ENCODE measurements at regions not wholly inside any gene's neighbourhood (a gene's known extent, or its start where the extent isn't known, plus 50 kb on each side); places are given as distances from the start of the nearest gene placed in this dataset.
A peak's percentile ranks its signal among the peaks of the same experiment; 100 is the strongest.

- CTCF ChIA-PET: interaction anchor here (0.6 to 2.1 kb wide), 6 partner anchors 12 to 486 kb away, joined by 3 to 17 read pairs (median 4); no protein-coding TSS in a partner anchor
- no peak for ATAC-seq
- no peak overlapping the region for H3K4me3 ChIP-seq
- H3K27ac ChIP-seq: peak overlapping the region in 1 of 2 experiments; percentile 28; a peak in 1 of 6 replicates
- H3K4me1 ChIP-seq: no peaks in the 10 kb centered on the region
- 75% methylated on average over 4 of the region's 4 CpGs for WGBS (ENCODE audit: missing lambda C conversion rate)
- H3K4me2 ChIP-seq: no peak overlapping the region
- TF ChIP-seq CBX8 (IDR thresholded peaks at IDR 0.05) (no peak), CBX2 (IDR thresholded peaks at IDR 0.05; ENCODE audit: borderline replicate concordance, low read depth) (no peak)
- no peaks in the 10 kb centered on the region for H3K9me3 ChIP-seq
- no peak for FAIRE-seq
- no peak for DNase-seq (ENCODE audit: low read depth in 1 of 2, low spot score in 1 of 2)
- POLR2A ChIA-PET: no interaction called here
These were observed 615.3 kb downstream of the BNC2 start for GRCh38 chr9:16255217-16255616.

- CTCF ChIA-PET: interaction anchor here (0.6 to 1.4 kb wide), 6 partner anchors 9 to 142 kb away, joined by 3 to 5 read pairs (median 4); no protein-coding TSS in a partner anchor
- peaks cover 9% of the 10 kb centered on the region for H3K4me1 ChIP-seq
- no peak overlapping the region for H3K4me2 ChIP-seq
- H3K9me3 ChIP-seq: no peaks in the 10 kb centered on the region
- TF ChIP-seq TFCP2L1 (CRISPR knock-in tag; IDR thresholded peaks at IDR 0.05) (no peak), RAD21 (conservative IDR thresholded peaks at IDR 0.05 in 1 of 2, IDR thresholded peaks at IDR 0.05 in 1 of 2) (peak; percentile 30 to 43; a peak in 4 of 5 replicates), CTCF (IDR thresholded peaks at IDR 0.05) (peak; percentile 22; the same call in 1 of the 3 replicates)
- ATAC-seq: peak; percentile 71 to 78; a peak in 4 of 6 replicates
- FAIRE-seq: peak; percentile 61
- POLR2A ChIA-PET: no interaction called here
- DNase-seq (ENCODE audit: low read depth in 1 of 2, low spot score in 1 of 2): peak in 1 of 2 experiments; percentile 29
- peak overlapping the region in 1 of 2 experiments; percentile 15; a peak in 1 of 6 replicates for H3K27ac ChIP-seq
- H3K4me3 ChIP-seq: no peak overlapping the region
- WGBS (ENCODE audit: missing lambda C conversion rate): 76% methylated on average over 2 of the region's 2 CpGs
These were observed 612.9 kb downstream of the BNC2 start for GRCh38 chr9:16257604-16258003.

GRCh38 chr9:16258191-16258590, 612.3 kb downstream of the BNC2 start:
- CTCF ChIA-PET: interaction anchor here (0.6 to 1.4 kb wide), 4 partner anchors 9 to 141 kb away, joined by 3 to 5 read pairs (median 4); no protein-coding TSS in a partner anchor
- no peak for TF ChIP-seq ATOH8 (CRISPR knock-in tag; IDR thresholded peaks at IDR 0.05; ENCODE audit: low read depth)
- TF ChIP-seq RAD21 (conservative IDR thresholded peaks at IDR 0.05 in 1 of 2, IDR thresholded peaks at IDR 0.05 in 1 of 2): no peak
- no peak for TF ChIP-seq RNF2 (IDR thresholded peaks at IDR 0.05; ENCODE audit: borderline replicate concordance, low read depth)
- TF ChIP-seq CBX8 (IDR thresholded peaks at IDR 0.05): no peak
- no peak for TF ChIP-seq JUNB (IDR thresholded peaks at IDR 0.05)
- TF ChIP-seq HEYL (CRISPR knock-in tag; IDR thresholded peaks at IDR 0.05): no peak
- TF ChIP-seq RCOR1 (IDR thresholded peaks at IDR 0.05; ENCODE audit: low read depth, low read length): no peak
- TF ChIP-seq REST (IDR thresholded peaks at IDR 0.05): no peak
- POLR2A ChIA-PET: no interaction called here
- Histone ChIP-seq H3K9me3 (no peaks in the 10 kb centered on the region), H3K27ac (peak overlapping the region in 1 of 2 experiments; percentile 15; a peak in 1 of 6 replicates), H3K4me3 (no peak overlapping the region), H3K4me1 (peaks cover 15% of the 10 kb centered on the region), H3K4me2 (no peak overlapping the region)
- no peak for FAIRE-seq
- no peak for DNase-seq (ENCODE audit: low read depth in 1 of 2, low spot score in 1 of 2)
- WGBS (ENCODE audit: missing lambda C conversion rate): 97% methylated on average over 12 of the region's 12 CpGs
- ATAC-seq: no peak

- Histone ChIP-seq H3K27ac (peak overlapping the region in 1 of 2 experiments; percentile 9; a peak in 2 of 6 replicates), H3K4me3 (no peak overlapping the region), H3K4me2 (no peak overlapping the region), H3K9me3 (no peaks in the 10 kb centered on the region), H3K4me1 (peaks cover 19% of the 10 kb centered on the region)
- DNase-seq (ENCODE audit: low read depth in 1 of 2, low spot score in 1 of 2) (no peak), ATAC-seq (no peak), FAIRE-seq (no peak)
- ChIA-PET CTCF (interaction anchor here (0.7 to 1.4 kb wide), 2 partner anchors 9 kb away, joined by 5 read pairs; no protein-coding TSS in a partner anchor), POLR2A (interaction anchor here (0.6 kb wide), 1 partner anchor 152 kb away, joined by 4 read pairs; no protein-coding TSS in a partner anchor)
- WGBS (ENCODE audit: missing lambda C conversion rate): 94% methylated on average over 8 of the region's 8 CpGs
- TF ChIP-seq ZFP36 (IDR thresholded peaks at IDR 0.05; ENCODE audit: borderline replicate concordance, partially characterized antibody): no peak
- no peak for TF ChIP-seq RCOR1 (IDR thresholded peaks at IDR 0.05; ENCODE audit: low read depth, low read length)
- no peak for TF ChIP-seq NFE2L2 (conservative IDR thresholded peaks at IDR 0.05; ENCODE audit: low read length)
- TF ChIP-seq TFCP2L1 (CRISPR knock-in tag; IDR thresholded peaks at IDR 0.05): no peak
- TF ChIP-seq HMGXB4 (CRISPR knock-in tag; IDR thresholded peaks at IDR 0.05; ENCODE audit: borderline replicate concordance): no peak
- TF ChIP-seq REST (IDR thresholded peaks at IDR 0.05): no peak
- TF ChIP-seq EHMT2 (IDR thresholded peaks at IDR 0.05; ENCODE audit: low read depth): no peak
These were observed 611.8 kb downstream of the BNC2 start for GRCh38 chr9:16258708-16259107.
